OCI-LY7 (cell line): ENCODE measurements at regions not wholly inside any gene's neighbourhood (a gene's known extent, or its start where the extent isn't known, plus 50 kb on each side); places are given as distances from the start of the nearest gene placed in this dataset.

ENCODE experiments used
- BruUV-seq: library from RNA; stranded (reverse); fragments of 400-500 nt; replicated peaks from 2 replicates; lab custom pipeline; 2021; lab: Mats Ljungman, UMichigan
- CTCF ChIA-PET: fragments of 300-600 bp; sonication (Branson Sonifier 250); formaldehyde crosslinking; loops from one replicate; lab custom pipeline; 2022; ENCODE audit warnings: antibody characterized with exemption; ENCODE audit not compliant: unreplicated experiment; lab: Charles Lee
- POLR2A ChIA-PET: fragments of 300-600 bp; sonication (Branson Sonifier 250); formaldehyde crosslinking; loops from one replicate; lab custom pipeline; 2022; ENCODE audit warnings: antibody characterized with exemption; lab: Charles Lee
- DNase-seq: peaks from one replicate; pipeline ENCODE4 v3.0.0-alpha.2; 2015; ENCODE audit warnings: low spot score
- H2AFZ ChIP-seq: fragments of 200-600 bp; sonication (generic), shearing (Covaris generic); 2 replicates; pipeline ENCODE4 v1.6.1; 2014; ENCODE audit warnings: mild to moderate bottlenecking, antibody characterized with exemption, low read length, moderate library complexity
- H3K27ac ChIP-seq: fragments of 200-600 bp; sonication (generic); 2 replicates; pipeline ENCODE4 v1.5.1; 2014; ENCODE audit warnings: mixed run types, low read depth, mild to moderate bottlenecking, moderate library complexity, low read length, inconsistent platforms; ENCODE audit not compliant: poor library complexity, severe bottlenecking
- H3K36me3 ChIP-seq: fragments of 200-600 bp; sonication (generic); 2 replicates; pipeline ENCODE4 v1.6.1; 2014; ENCODE audit warnings: mild to moderate bottlenecking, antibody characterized with exemption, low read length, moderate library complexity, mixed read lengths; ENCODE audit not compliant: insufficient read depth
- H3K4me1 ChIP-seq: fragments of 200-600 bp; sonication (generic); 2 replicates; pipeline ENCODE4 v1.5.1; 2014; ENCODE audit warnings: mild to moderate bottlenecking, low read length; ENCODE audit not compliant: insufficient read depth, poor library complexity, severe bottlenecking
- H3K4me2 ChIP-seq: fragments of 200-600 bp; sonication (generic); 2 replicates; pipeline ENCODE4 v1.6.1; 2014; ENCODE audit warnings: mild to moderate bottlenecking, low read length
- H3K4me3 ChIP-seq: fragments of 200-600 bp; sonication (generic); 2 replicates; pipeline ENCODE4 v1.5.1; 2014; ENCODE audit warnings: mild to moderate bottlenecking, low read depth, low read length; ENCODE audit not compliant: poor library complexity, severe bottlenecking
- H3K79me2 ChIP-seq: fragments of 200-600 bp; sonication (generic); 2 replicates; pipeline ENCODE4 v1.6.1; 2016; ENCODE audit warnings: low read depth, mild to moderate bottlenecking, low read length, moderate library complexity, mixed read lengths; ENCODE audit not compliant: insufficient read depth
- H3K9me2 ChIP-seq: fragments of 200-600 bp; sonication (generic); 2 replicates; pipeline ENCODE4 v1.6.1; 2016; ENCODE audit warnings: mild to moderate bottlenecking, low read length, mixed read lengths; ENCODE audit not compliant: insufficient read depth
- H3K9me3 ChIP-seq: fragments of 200-600 bp; sonication (generic); 2 replicates; pipeline ENCODE4 v1.6.1; 2014; ENCODE audit warnings: mild to moderate bottlenecking, mixed run types, low read length, mixed read lengths
- H4K20me1 ChIP-seq: fragments of 200-600 bp; sonication (generic); 2 replicates; pipeline ENCODE4 v1.6.1; 2014; ENCODE audit warnings: mild to moderate bottlenecking, antibody characterized with exemption, low read length, moderate library complexity, mixed read lengths; ENCODE audit not compliant: insufficient read depth
- CTCF ChIP-seq: fragments of 200-600 bp; sonication (generic); conservative IDR thresholded peaks from 2 replicates; pipeline ENCODE4 v1.5.1; 2014; ENCODE audit warnings: mild to moderate bottlenecking, antibody characterized with exemption, low read length, moderate library complexity, mixed read lengths
- EZH2phosphoT487 ChIP-seq: fragments of 200-600 bp; sonication (generic); IDR thresholded peaks from 2 replicates; pipeline ENCODE4 v1.6.1; 2018; ENCODE audit warnings: low read depth, borderline replicate concordance, mild to moderate bottlenecking, mixed run types, antibody characterized with exemption, low read length, moderate library complexity, mixed read lengths
- intact Hi-C: fragments of 100-400 bp; cut with micrococcal nuclease; formaldehyde crosslinking; loops from one replicate; pipeline ENCODE4 v1.10.0; 2022; ENCODE audit not compliant: unreplicated experiment

DNA sequence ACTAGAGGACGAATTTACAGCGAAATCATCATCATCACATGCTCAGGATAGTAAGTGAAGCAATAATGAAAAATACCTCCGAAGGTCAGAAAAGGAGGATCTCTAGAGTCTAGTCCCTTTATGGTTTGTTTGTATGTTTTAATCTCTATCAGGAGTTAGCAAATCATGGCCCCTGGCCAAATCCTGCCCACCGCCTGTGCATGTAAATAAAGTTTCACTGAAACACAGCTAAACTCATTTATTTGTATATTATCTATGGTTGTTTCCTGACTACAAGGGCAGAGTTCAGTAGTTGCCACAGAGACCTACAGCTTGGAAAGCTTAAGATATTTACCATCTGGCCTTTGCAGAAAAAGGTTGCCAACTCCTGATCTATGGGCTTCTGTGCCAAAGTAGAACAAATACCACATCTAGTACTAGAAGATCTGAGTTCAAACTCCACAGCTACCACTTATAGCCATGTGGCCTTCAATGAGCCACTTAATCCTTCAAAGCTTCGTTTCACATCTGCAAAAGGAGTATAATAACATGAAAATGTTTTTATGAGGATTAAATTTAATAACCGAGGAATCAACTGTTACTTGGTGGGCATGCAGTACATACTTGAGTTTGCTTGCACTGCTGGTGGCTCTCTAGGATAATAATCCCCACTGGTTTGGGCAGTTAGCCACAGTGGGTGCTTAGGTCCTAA is 94.0 kb upstream of the KIF26B start:
- intact Hi-C loops, result no loop called here
- no peaks in the 10 kb centered on the region for H3K9me2 ChIP-seq
- no peaks in the 10 kb centered on the region for H4K20me1 ChIP-seq
- ChIA-PET POLR2A (interaction anchor here (0.6 to 1.5 kb wide), 3 partner anchors 9 to 145 kb away, joined by 3 read pairs; no protein-coding TSS in a partner anchor), CTCF (no interaction called here)
- no TSS peak for BruUV-seq
- no peaks in the 10 kb centered on the region for H3K9me3 ChIP-seq
- no peaks in the 10 kb centered on the region for H3K4me1 ChIP-seq
- no peak overlapping the region for H2AFZ ChIP-seq
- TF ChIP-seq EZH2phosphoT487 (no peak), CTCF (no peak)
- H3K36me3 ChIP-seq, result no peaks in the 10 kb centered on the region
- H3K4me2 ChIP-seq, result no peak overlapping the region
- H3K79me2 ChIP-seq, result no peaks in the 10 kb centered on the region
- no peak for DNase-seq
- no peak overlapping the region for H3K4me3 ChIP-seq
- no peak overlapping the region for H3K27ac ChIP-seq

GRCh38 chr1:245059806-245060424 is 94.9 kb upstream of the KIF26B start:
- ChIA-PET CTCF (no interaction called here), POLR2A (interaction anchor here (0.6 to 1.5 kb wide), 4 partner anchors 8 to 1207 kb away, joined by 3 to 4 read pairs (median 3); no protein-coding TSS in a partner anchor)
- intact Hi-C loops, result no loop called here
- BruUV-seq, result no TSS peak
- no peak overlapping the region for H2AFZ ChIP-seq
- no peak for DNase-seq
- H3K4me2 ChIP-seq, result no peak overlapping the region
- H3K9me2 ChIP-seq, result no peaks in the 10 kb centered on the region
- TF ChIP-seq EZH2phosphoT487, result no peak
- no peak for TF ChIP-seq CTCF
- H4K20me1 ChIP-seq, result no peaks in the 10 kb centered on the region
- no peak overlapping the region for H3K4me3 ChIP-seq
- H3K36me3 ChIP-seq, result no peaks in the 10 kb centered on the region
- H3K4me1 ChIP-seq, result no peaks in the 10 kb centered on the region
- no peaks in the 10 kb centered on the region for H3K9me3 ChIP-seq
- H3K79me2 ChIP-seq, result no peaks in the 10 kb centered on the region
- H3K27ac ChIP-seq, result no peak overlapping the region

GRCh38 chr1:245058882-245059281 is 95.9 kb upstream of the KIF26B start:
- intact Hi-C loops, result no loop called here
- no peak overlapping the region for H2AFZ ChIP-seq
- no peaks in the 10 kb centered on the region for H4K20me1 ChIP-seq
- H3K9me2 ChIP-seq, result no peaks in the 10 kb centered on the region
- no peak overlapping the region for H3K4me2 ChIP-seq
- H3K4me1 ChIP-seq, result no peaks in the 10 kb centered on the region
- no peak overlapping the region for H3K4me3 ChIP-seq
- H3K9me3 ChIP-seq, result no peaks in the 10 kb centered on the region
- ChIA-PET CTCF (no interaction called here), POLR2A (interaction anchor here (0.7 kb wide), 1 partner anchor 20 kb away, joined by 3 read pairs; no protein-coding TSS in a partner anchor)
- H3K79me2 ChIP-seq, result no peaks in the 10 kb centered on the region
- TF ChIP-seq EZH2phosphoT487, result no peak
- TF ChIP-seq CTCF, result no peak
- no peak for DNase-seq
- H3K27ac ChIP-seq, result no peak overlapping the region
- no peaks in the 10 kb centered on the region for H3K36me3 ChIP-seq
- no TSS peak for BruUV-seq
